Astrocyte (in vitro differentiated cells and primary cell): ENCODE measurements at regions not wholly inside any gene's neighbourhood (a gene's known extent, or its start where the extent isn't known, plus 50 kb on each side); places are given as distances from the start of the nearest gene placed in this dataset.

ENCODE experiments used
- CTCF ChIP-seq: IDR thresholded peaks from 2 replicates; pipeline ENCODE4 v1.5.1; 2011; ENCODE audit warnings: low read depth, mild to moderate bottlenecking, inconsistent platforms, low read length, moderate library complexity; ENCODE audit not compliant: insufficient read depth
- EZH2 ChIP-seq: IDR thresholded peaks from 2 replicates; pipeline ENCODE4 v1.6.1; 2012; ENCODE audit warnings: mild to moderate bottlenecking, low read length, inconsistent platforms; ENCODE audit not compliant: insufficient read depth

- no peak for TF ChIP-seq CTCF
- TF ChIP-seq EZH2: no peak
Observed at GRCh38 chr5:148739023-148739422, 84.7 kb upstream of the HTR4 start.
